Mucosa of descending colon (tissue), 3 donors: ENCODE measurements at regions not wholly inside any gene's neighbourhood (a gene's known extent, or its start where the extent isn't known, plus 50 kb on each side); places are given as distances from the start of the nearest gene placed in this dataset.

Source experiments
- ATAC-seq: fragments of 200-7000 bp; cut with Tn5 transposase; one replicate; pipeline ENCODE4 v1.9.1; 2020; ENCODE audit warnings: mild to moderate bottlenecking, moderate library complexity
- DNase-seq, 3 donors: peaks; one replicate each; pipeline ENCODE4 v3.0.0-alpha.2; 2020
- H3K36me3 ChIP-seq: fragments of 200-600 bp; one replicate; pipeline ENCODE4 v1.8.0; 2021; ENCODE audit warnings: low read depth, mild to moderate bottlenecking
- H3K4me1 ChIP-seq: fragments of 200-600 bp; one replicate; pipeline ENCODE4 v1.8.0; 2021; ENCODE audit warnings: low read depth, mild to moderate bottlenecking
- H3K4me3 ChIP-seq: fragments of 200-600 bp; one replicate; pipeline ENCODE4 v1.8.0; 2021; ENCODE audit warnings: mild to moderate bottlenecking
- H3K9me3 ChIP-seq: fragments of 200-600 bp; one replicate; pipeline ENCODE4 v1.8.0; 2021; ENCODE audit warnings: mild to moderate bottlenecking
- CTCF ChIP-seq: fragments of 200-600 bp; IDR thresholded peaks from one replicate; pipeline ENCODE4 v1.8.0; 2022; ENCODE audit warnings: antibody characterized with exemption, mild to moderate bottlenecking
- intact Hi-C, 2 donors: fragments of 100-400 bp; cut with DNase I in 1 of 2; cut with micrococcal nuclease in 1 of 2; formaldehyde crosslinking; loops; one replicate each; pipeline versions ENCODE4 v1.11.0 to v1.11.1; 2022; cut with DNase I, micrococcal nuclease
- donor health status: DM: no; HTN: no; CAD: no; lungs with moderate emphysema.
- donor health status: DM: no; HTN: no; CAD: no.
- donor health status: DM: no; HTN: yes; CAD: no.

GRCh38 chr21:31473685-31474345 lies 129.8 kb upstream of the TIAM1 start:
- TF ChIP-seq CTCF, result no peak
- intact Hi-C loops, result no loop called here
- no peak for DNase-seq
- Histone ChIP-seq H3K4me1 (no peaks in the 10 kb centered on the region), H3K4me3 (no peak overlapping the region), H3K36me3 (no peaks in the 10 kb centered on the region), H3K9me3 (no peaks in the 10 kb centered on the region)
- no peak for ATAC-seq

- H3K4me1 ChIP-seq, result no peaks in the 10 kb centered on the region
- intact Hi-C loops, result no loop called here
- H3K9me3 ChIP-seq, result no peaks in the 10 kb centered on the region
- TF ChIP-seq CTCF, result no peak
- H3K4me3 ChIP-seq, result no peak overlapping the region
- no peaks in the 10 kb centered on the region for H3K36me3 ChIP-seq
- DNase-seq, result no peak
- ATAC-seq, result no peak
Measured at GRCh38 chr21:31471865-31472264, 127.8 kb upstream of the TIAM1 start.

- Histone ChIP-seq H3K9me3 (no peaks in the 10 kb centered on the region), H3K4me1 (no peaks in the 10 kb centered on the region), H3K4me3 (no peak overlapping the region), H3K36me3 (no peaks in the 10 kb centered on the region)
- DNase-seq, result no peak
- no peak for TF ChIP-seq CTCF
- intact Hi-C loops, result no loop called here
- ATAC-seq, result no peak
Measured at GRCh38 chr21:31470896-31471694, 127.0 kb upstream of the TIAM1 start.

- Histone ChIP-seq H3K9me3 (no peaks in the 10 kb centered on the region), H3K4me3 (no peak overlapping the region), H3K4me1 (no peaks in the 10 kb centered on the region), H3K36me3 (no peaks in the 10 kb centered on the region)
- intact Hi-C loops, result no loop called here
- ATAC-seq (no peak), DNase-seq (no peak)
- no peak for TF ChIP-seq CTCF
Measured at GRCh38 chr21:31460980-31461379, 116.9 kb upstream of the TIAM1 start.

GRCh38 chr21:31459457-31459856 lies 115.4 kb upstream of the TIAM1 start:
- intact Hi-C loops, result no loop called here
- Histone ChIP-seq H3K4me1 (no peaks in the 10 kb centered on the region), H3K4me3 (no peak overlapping the region), H3K36me3 (no peaks in the 10 kb centered on the region), H3K9me3 (no peaks in the 10 kb centered on the region)
- ATAC-seq (no peak), DNase-seq (no peak)
- no peak for TF ChIP-seq CTCF
